Central memory CD4-positive, alpha-beta T cell (primary cell): ENCODE measurements at regions not wholly inside any gene's neighbourhood (a gene's known extent, or its start where the extent isn't known, plus 50 kb on each side); places are given as distances from the start of the nearest gene placed in this dataset.
"Not testable (repeated sequence)": the region's sequence is repeated elsewhere in the genome, so short reads cannot be mapped to it uniquely, and the experiment has no call there.

Experiments used
- DNase-seq: peaks from one replicate; pipeline ENCODE4 v3.0.0; 2022

- no peak for DNase-seq
Observed at GRCh38 chr18:57951999-57952774, 91.8 kb upstream of the NEDD4L start.

- no peak for DNase-seq
Observed at GRCh38 chr18:57951117-57951796, 92.8 kb upstream of the NEDD4L start.

GRCh38 chr18:57950542-57950941 lies 93.5 kb upstream of the NEDD4L start:
- no peak for DNase-seq

DNA sequence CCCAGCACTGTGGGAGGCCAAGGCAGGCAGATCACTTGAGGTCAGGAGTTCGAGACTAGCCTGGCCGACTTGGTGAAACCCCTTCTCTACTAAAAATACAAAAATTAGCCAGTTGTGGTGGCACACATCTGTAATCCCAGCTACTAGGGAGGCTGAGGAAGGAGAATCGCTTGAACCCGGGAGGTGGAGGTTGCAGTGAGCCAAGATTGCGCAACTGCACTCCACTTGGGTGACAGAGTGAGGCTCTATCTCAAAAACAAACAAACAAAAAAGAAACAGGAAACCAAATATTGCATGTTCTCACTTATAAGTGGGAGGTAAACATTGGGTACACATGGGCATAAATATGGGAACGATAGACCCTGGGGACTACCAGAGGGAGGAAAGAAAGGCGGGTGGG lies 94.7 kb upstream of the NEDD4L start:
- DNase-seq: not testable (repeated sequence)

- DNase-seq: no peak
Observed at GRCh38 chr18:57947117-57947516, 96.9 kb upstream of the NEDD4L start.

DNA sequence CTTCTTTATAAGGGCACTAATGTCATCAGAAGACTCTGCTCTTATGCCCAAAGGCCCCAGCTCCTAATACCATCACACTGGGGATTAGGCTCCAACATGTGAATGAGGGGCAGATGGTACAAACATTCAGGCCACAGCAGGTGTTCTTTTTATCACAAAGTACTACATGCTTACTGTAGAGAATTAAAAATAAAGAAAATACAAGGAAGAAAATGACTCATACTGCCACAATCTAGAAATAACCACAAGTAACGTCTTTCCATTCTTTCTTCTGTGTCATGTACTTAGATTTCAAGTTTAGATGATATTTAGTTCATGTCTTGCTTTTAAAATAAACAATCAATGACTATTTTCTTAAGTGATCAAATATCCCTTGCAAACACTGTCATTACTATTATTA lies 100.3 kb upstream of the NEDD4L start:
- DNase-seq: no peak

GRCh38 chr18:57942493-57942892 lies 101.5 kb upstream of the NEDD4L start:
- no peak for DNase-seq

GRCh38 chr18:57941841-57942489 lies 102.1 kb upstream of the NEDD4L start:
- DNase-seq: no peak

- no peak for DNase-seq
Observed at GRCh38 chr18:57940166-57940660, 103.8 kb upstream of the NEDD4L start.

DNA sequence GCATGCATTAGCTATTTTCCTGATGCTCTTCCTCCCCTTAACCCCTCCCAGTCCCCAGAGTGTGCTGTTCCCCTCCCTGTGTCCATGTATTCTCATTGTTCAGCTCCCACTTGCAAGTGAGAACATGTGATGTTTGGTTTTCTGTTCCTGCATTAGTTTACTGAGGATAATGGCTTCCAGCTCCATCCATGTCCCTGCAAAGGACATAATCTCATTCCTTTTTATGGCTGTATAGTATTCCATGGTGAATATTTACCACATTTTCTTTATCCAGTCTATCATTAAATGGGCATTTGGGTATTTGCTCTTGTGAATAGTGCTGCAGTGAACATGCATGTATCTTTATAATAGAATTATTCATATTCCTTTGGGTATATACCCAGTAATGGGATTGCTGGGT lies 109.7 kb upstream of the NEDD4L start:
- not testable (repeated sequence) for DNase-seq

GRCh38 chr18:57931038-57931437 lies 113.0 kb upstream of the NEDD4L start:
- no peak for DNase-seq

- no peak for DNase-seq
Observed at GRCh38 chr18:57930476-57930875, 113.5 kb upstream of the NEDD4L start.

DNA sequence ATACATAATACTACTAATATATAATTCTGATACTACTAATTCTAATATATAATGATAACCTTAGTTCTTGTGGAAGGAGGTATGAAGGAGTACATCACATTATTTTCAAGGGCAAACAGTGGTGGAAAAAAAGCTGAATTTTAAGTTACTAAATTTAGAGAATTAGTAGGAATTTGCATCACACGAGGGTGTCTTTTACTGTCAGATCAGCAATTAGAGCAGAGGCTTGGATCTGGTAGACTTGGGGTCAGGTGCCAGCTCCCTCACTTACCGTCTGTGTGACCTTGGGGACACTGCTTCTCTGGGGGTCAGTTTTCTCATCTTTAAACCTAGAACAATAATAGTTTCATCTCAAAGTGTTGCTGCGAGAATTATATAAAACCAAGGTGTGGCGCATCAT lies 114.1 kb upstream of the NEDD4L start:
- no peak for DNase-seq

DNA sequence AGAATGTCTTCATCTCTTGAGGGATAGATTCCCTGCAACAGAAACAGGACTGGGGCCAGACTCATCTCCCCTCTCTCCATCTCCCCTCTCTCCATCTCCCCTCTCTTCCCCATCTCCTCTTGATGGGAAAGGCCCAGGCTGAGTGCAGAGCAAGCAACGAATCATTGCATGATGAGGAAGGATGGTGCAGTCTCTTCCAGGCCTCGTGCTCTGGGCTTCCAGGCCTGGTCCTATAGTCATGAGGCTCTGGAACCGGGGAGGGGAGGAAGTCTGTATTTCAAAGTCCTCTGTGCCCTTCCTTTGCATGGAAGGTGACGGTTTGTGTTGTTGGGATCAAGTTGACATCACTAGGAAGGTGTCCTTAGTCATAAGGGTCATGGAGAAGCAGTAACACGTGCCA lies 115.6 kb upstream of the NEDD4L start:
- no peak for DNase-seq

DNA sequence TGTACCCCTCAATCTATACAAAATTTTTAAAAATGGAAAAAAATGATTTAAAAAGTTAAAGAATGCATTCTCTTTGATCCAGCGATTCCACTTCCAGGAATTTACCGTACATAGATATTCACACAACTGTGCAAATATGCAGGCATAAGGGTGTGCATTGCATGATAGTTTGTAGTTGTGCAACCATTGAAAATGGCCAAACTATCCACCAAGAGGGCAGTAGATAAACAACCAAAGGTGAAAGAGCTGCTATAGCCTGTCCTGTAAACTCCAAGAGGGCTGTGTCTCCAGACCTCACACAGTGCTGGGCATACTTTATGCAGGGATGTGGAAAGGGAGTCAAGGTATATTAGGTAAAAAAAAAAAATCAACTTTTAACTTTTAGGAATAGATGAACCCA lies 116.5 kb upstream of the NEDD4L start:
- no peak for DNase-seq

GRCh38 chr18:57925706-57926105 lies 118.3 kb upstream of the NEDD4L start:
- DNase-seq: no peak

- no peak for DNase-seq
Observed at GRCh38 chr18:57923611-57924010, 120.4 kb upstream of the NEDD4L start.

- DNase-seq: no peak
Observed at GRCh38 chr18:57922885-57923284, 119.8 kb upstream of the ATP8B1 start.

GRCh38 chr18:57921708-57922107 lies 118.6 kb upstream of the ATP8B1 start:
- DNase-seq: no peak

- DNase-seq: no peak
Observed at GRCh38 chr18:57920036-57920435, 116.9 kb upstream of the ATP8B1 start.

- no peak for DNase-seq
Observed at GRCh38 chr18:57918601-57919000, 115.5 kb upstream of the ATP8B1 start.

GRCh38 chr18:57916684-57917083 lies 113.6 kb upstream of the ATP8B1 start:
- no peak for DNase-seq

- DNase-seq: no peak
Observed at GRCh38 chr18:57915865-57916582, 112.9 kb upstream of the ATP8B1 start.
